Ecto neural progenitor cell (in vitro differentiated cells): ENCODE measurements at regions not wholly inside any gene's neighbourhood (a gene's known extent, or its start where the extent isn't known, plus 50 kb on each side); places are given as distances from the start of the nearest gene placed in this dataset.

Source experiments
- DNase-seq: peaks from one replicate; pipeline ENCODE4 v3.0.0-alpha.2; 2018; ENCODE audit warnings: low spot score

- DNase-seq, result no peak
These were observed 160.4 kb downstream of the AACS start for GRCh38 chr12:125225641-125226040.

DNA sequence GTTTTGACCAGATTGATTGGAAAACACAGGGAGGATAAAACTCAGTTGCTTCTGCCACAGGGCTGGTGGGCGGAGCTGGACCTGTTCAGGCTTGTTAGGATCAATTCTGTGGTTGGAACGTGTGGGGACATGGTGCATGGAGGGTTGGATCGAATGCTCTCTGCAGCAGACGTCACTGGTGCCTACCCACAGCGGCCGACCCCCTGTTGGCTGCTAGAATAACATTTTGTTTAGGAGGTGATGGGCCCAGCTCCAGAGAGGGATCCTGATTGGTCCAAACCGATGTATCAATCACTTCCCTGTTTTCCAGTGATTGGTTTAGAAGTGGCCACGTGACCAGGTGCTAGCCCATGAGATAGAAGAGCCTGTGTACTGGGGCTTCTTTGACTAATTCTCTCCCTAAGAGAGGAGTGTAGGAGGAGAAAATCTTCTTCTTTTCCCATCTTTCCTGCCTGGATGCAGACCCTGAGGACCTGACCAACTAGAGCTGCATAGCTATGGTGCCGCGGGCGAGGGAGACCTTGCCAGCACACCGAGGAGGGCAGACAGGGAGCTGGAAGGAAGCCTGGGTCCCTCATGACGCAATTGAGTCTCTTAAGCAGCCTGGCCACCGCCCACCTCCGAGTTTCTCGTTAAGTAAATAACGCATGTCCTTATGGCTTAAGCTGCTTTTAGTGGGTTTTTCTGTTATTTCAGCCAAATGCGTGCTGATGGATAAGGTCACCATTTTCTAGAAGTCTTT, 163.5 kb downstream of the AACS start:
- DNase-seq, result no peak

DNA sequence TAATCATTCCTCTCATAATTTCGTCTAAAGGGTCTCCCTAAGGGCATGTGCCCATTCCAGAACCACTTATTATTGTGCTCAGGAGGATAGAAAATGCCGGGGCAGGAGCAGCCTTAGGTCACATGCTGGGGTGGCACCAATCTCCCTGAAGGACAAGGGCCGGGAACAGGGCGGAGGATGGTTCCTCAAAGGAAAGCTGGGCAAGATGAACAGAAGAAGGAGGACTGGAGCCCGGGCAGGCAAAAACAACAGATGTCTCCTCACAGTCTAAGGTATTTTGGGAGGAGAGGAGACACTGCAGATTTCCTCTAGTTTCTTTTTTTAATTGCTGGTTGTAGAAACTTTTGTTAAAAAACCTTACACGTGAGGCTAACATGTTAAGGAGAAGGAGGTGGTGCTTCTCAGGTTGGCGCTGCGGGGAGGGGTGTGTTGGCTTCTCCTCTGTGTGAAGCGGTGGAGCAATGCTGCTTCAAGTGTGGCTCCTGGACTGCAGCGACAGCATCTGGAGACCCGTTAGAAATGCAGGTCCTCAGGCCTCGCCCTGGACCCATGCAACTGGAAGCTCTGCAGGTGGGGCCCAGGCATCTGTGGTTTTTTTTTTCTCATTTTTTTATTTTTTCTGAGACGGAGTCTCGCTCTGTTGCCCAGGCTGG, 164.8 kb downstream of the AACS start:
- DNase-seq, result no peak

DNA sequence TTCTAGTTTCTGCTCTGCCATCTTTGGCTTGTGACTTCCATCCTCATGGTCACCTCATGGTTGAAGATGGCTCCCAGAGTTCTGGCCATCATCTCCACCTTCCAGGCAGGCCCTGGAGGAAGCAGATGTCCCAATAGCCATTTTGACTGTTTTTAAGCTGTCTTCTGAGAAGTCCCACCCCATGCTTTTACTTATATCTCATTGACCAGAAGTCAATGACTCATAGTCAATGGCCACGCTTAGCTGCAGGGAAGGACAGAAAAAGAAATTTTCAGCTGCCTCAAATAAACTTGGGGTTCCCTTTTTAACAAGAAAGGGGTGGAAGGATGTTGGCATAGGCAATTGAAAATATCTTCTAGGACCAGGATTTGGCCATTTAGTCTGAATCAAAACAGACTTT, 168.1 kb downstream of the AACS start:
- DNase-seq, result no peak

GRCh38 chr12:125239563-125239962, 174.3 kb downstream of the AACS start:
- DNase-seq, result no peak

DNA sequence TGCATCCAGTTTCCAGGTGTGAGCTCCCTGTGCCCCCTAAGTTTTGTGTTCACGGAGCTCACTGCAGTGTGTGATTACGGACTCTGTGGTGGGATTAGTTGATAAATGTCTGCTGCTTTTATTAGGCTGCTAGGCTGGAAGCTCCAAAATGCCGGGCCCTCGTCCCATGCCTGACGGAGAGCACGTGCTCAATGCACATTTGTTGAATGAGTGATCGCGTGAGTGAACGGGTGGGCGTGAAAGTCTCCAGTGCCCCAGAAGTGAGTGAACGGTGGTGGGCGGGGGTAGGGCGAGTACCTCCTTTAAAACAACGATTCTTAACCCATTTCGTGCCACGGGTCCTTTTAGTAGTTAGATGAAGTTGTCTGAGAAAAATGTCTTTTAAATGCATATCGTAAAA, 175.5 kb downstream of the AACS start:
- no peak for DNase-seq

DNA sequence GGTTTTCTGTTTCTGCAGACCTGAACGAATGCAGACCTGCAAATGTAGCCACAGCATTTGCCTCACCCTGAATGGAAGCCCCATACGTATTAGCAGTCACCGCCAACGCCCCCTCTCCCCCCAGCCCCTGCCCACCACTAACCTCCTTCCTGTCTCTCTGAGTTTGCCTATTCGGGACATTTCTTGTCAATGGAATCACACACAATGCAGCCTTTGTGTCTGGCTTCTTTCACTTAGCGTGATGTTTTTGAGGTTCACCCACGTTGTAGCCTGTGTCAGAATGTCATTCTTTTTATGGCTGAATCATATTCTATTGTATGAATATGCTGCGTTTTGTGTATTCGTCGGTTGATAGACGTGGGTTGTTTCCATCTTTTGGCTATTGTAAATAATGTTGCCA, 178.6 kb downstream of the AACS start:
- no peak for DNase-seq

DNA sequence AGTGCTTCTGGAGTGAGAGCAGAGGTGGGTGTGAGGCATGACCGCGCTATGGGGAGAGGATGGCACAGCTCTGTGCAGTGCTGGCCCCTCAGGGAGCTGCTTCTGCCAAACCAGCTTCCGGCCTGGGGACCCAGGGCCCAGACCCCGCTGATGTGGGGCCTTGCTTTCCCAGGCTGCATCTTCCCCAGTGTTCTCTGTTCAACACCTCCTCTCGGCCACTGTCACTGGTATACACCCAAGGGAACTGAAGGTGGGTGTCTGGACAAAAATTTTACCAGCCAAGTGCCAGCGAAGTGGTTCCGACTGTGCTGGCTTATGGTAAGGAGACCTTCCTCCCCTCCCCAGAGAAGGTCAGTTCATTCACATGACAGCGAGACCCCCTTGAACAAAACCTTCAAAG, 179.1 kb downstream of the AACS start:
- DNase-seq, result no peak

- no peak for DNase-seq
These were observed 180.6 kb downstream of the AACS start for GRCh38 chr12:125245581-125246557.

DNA sequence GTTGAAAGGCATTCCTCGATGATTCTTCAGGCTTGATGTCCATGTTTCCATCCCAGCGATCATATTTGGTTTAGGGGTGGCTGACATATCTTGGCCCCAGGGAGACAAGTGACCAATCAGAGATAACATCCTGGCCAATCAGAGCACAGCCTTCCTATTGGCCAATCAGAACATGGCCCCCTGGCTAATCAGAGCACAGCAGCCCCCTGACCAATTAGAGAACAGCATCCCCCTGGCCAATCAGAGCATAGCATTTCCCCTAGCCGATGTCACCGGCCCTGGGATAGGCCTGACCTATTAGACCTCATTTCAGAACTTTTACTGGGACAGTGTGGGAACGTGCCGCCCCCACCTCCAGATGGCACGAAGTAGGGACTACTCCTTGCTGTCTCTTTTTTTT, 182.2 kb downstream of the AACS start:
- no peak for DNase-seq

DNA sequence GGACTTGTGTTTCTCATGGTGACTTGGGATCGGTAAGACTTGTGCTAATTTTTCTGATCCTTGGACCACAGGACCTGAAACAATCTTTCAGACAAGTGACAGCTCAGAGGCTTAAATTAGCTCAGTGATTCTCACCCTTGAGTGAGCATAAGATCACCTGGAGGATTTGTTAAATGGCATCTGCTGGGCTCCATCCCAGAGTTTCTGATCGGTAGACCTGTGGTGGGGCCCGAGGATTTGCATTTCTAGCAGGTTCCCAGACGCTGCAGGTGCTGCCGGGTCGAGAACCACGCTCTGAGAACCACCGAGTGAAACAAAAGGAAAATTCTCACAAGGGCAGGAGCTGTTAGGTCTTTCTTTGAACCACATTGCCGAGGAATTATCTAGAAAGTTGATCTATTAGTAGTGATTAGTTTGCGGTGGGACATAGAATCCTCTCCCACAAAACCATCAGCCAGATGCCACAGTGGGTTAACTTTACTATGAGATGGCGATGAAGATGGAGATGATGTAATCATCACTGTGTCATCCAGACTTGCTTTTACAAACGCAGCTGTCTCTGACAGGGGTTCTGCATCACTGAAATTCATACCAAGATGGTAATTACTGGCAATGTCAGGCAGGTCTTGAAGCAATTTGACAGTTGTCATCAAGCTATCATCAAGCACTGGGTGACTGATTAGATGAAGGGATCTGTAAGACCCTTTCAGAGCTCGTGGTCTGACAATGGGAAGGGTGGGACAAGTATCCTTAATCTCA, 184.0 kb downstream of the AACS start:
- no peak for DNase-seq

DNA sequence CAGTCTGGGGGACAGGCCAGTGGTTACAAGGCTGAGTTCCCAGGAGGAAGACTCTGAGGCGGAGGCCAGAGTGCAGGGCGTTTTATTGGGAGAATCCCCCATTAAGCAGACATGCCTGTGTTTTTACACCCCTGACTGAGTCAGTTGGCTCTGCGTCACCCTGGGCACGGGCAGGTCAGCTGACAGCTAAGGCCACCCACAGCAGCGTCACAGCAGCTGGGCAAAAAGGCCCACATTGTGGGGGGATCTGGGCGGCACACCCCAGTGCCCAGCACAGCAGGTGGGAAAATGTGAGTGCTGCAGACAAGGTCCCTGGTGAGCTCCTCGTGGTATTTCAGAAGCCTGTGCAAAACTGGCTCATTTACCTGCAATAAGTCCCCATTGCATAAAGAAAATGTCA, 184.7 kb downstream of the AACS start:
- no peak for DNase-seq

- no peak for DNase-seq
These were observed 189.0 kb downstream of the AACS start for GRCh38 chr12:125254236-125254635.

GRCh38 chr12:125254856-125255255, 189.6 kb downstream of the AACS start:
- DNase-seq, result no peak

DNA sequence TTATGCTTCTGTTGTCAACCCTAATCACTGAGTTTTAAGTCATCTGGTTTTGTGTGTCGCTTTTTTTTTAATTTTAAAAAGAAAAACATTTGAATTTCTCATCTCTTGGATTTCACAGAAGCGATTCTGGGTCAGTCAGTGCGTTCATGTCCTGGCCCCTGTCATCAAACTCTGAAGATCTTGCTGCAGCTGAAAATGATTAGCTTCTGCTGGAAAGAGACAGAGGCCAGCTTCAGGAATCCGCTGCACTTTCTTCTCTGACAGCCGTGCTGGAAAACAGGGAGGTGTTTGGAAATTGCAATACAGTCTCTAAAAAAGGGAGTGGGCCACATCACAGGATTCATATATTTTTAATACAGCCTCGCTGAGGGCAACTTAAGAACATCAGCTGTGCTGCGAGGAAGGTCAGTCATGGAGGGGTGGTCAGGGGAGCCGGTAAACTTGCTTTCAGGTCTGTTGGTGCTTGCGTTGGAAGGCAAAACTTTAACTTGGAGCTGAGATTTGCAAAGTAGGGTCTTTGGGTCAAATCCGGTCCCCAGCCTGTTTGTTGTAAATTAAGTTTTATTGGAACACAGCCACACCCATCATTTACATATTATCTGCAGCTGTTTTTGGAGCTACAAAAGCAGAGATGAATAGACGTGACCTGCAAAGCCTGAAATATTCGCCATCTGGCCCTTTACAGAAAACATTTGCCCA, 190.8 kb downstream of the AACS start:
- DNase-seq, result no peak

GRCh38 chr12:125256634-125256936, 191.3 kb downstream of the AACS start:
- DNase-seq, result no peak

DNA sequence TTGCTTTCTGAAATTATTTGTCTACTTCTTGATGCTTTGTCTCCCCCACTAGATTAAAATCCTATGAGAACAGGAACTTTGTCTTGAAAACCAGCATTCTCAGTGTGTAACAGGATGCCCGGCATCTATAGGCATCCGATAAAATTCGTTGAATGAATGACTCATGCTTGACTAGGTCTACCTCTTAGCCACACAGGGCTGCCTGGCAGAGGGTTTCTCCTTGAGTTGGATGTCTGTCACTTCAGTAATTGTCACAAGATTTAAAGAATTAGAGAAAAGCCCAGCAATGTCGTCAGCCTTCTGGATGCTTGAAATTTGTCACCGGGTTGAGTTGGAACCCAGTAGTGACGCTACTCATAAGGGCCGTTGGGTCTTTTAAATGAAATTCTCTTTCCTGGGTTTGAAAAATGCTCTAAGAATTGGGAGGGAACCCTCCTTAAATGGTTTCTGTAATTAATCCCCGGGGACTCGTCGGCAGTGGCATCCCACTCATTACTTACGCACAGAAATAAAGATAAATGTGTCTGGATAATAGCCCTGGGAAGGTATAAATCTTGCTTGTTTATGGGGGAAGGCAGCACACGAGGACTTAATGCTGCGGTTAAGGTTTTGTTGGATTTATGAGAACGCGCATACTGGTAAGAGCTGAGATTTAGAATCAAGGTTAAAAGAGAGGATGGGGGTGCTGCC, 194.1 kb downstream of the AACS start:
- no peak for DNase-seq

DNA sequence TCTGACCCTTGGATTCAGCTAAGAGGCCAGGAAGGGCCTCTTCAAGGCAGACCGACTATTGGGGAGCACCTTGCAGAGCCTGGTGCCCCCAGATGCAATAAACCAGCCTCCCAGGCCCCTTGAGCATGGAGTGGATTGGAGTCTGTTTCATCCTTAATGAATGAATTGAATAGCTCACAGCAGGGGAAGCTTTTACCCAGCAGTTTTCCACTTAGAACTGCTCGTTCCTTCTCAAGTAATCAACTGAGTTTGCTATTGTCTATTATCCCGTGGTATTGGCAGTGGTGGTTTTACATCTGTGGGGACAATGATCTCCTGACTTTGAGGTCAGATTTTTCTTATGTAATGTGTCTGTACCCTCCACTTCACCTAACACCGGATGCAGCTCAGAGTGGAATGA, 197.6 kb downstream of the AACS start:
- no peak for DNase-seq

DNA sequence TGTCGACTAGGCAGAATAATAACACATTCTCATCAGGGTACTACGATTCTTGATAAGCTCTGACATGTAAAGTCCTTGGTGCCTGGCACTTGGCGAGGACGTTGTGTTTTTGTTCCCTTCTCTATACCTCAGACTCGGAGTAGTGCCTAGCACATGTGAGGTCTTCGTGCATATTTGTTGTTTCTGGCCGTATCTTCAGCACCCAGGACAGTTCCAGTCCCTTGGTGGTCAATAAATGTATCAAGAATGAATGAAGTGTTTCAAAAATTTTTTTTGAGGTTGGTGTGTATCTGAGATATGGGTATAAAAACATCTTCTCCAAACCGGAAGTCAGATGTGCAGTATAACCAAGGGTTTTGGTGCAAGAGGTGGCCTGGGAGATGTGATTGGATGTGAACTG, 198.2 kb downstream of the AACS start:
- DNase-seq, result no peak

GRCh38 chr12:125267114-125267513, 201.9 kb downstream of the AACS start:
- DNase-seq, result no peak

DNA sequence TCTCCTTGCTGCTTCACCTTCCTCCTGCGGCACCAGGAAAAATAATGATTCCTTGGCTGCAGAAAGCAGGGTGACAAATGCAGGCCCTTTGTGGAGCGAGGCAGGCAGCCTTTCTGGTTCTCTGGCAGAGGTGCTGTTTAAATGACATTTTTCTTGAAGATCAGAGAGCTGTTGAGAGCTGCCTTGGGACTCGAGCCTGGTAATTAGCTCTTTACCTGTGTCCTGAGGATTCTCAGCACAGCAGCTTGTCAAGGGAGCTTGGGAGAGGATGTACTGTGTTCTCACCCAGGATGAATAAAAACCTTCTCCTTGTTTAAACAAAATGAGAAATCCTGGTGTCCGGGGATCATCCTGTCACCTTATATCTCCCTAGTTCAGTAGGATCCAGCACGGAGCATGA, 204.0 kb downstream of the AACS start:
- DNase-seq, result no peak
